Stimulated activated CD4-positive, alpha-beta T cell treated with anti-CD3 and anti-CD28 coated beads, Interleukin-12 subunit alpha, Interleukin-12 subunit beta, amount 100 ng/mL, for 48 hours (primary cell): ENCODE measurements at regions not wholly inside any gene's neighbourhood (a gene's known extent, or its start where the extent isn't known, plus 50 kb on each side); places are given as distances from the start of the nearest gene placed in this dataset.
A peak's percentile ranks its signal among the peaks of the same experiment; 100 is the strongest.
"Not testable (repeated sequence)": the region's sequence is repeated elsewhere in the genome, so short reads cannot be mapped to it uniquely, and the experiment has no call there.

Experiments
- DNase-seq, 3 donors: peaks; one replicate each; pipeline ENCODE4 v3.0.0-alpha.2; 2020; ENCODE audit warnings: low read depth in 2 of 3, low spot score in 1 of 3

DNA sequence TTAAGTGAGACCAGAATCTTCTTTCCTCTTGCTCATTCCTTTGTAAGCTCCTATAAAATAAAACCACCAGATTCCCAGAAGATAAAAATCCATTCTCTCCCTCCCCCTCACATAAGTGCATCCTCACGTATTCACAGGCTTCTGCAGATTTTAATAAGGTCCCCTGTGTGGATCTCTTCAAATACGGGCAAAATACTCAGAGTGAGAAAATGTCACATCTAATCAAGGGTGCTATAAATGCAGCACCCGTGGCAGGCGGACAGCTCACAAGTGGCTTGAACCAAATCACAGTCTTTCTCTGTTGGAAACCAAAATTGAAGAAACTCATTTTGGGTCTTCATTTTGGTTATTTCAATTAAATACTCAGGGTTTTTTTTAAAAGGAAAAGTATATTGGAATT, 212.9 kb upstream of the CMC1 start:
- no peak for DNase-seq

GRCh38 chr3:28033059-28033784, 208.2 kb upstream of the CMC1 start:
- no peak for DNase-seq

DNA sequence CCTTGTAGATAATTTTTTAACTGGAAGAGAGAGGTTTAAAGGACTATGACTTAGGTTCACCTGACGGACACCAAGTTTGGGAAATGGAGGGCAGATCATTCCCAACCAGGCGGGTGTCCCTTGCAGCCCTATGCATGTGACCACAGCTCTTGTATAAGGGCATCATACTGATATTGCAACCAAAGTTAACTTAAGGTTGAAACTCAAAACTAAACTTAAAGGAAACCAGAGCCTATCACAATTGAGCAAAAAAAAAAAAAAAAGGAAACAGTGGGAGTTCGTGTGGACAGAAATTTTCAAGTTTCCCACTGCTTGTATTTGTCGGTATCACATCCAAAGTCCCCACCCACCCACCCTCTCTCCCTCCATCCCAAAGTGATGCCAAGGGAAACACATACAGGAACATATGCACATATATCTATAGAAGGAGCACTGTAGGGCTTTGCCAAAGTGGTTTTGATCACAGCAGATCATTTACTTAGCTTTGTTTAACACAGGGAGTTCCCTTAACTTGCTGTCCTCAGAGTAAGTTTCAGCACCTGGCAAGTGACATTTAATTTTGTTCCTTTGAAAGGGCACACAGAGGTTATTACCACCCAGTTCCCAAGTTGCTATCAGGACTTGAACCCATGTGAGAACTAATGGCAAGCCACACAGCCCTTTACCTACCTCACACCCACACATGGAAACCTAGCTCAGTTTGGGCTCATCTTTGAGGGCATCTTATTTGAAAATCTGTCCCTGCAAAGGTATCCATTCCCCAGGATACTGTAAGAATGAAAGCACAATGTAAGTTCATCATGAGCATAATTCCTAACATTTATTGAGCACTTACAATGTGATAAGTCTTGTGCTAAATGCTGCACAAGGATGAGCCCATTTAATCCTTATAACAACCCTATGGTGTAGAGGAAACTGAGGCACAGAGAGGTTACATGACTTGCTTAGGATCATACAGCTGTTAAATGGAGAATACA, 204.5 kb upstream of the CMC1 start:
- no peak for DNase-seq

- DNase-seq = no peak
Observed at GRCh38 chr3:28039234-28039633, 202.2 kb upstream of the CMC1 start.

DNA sequence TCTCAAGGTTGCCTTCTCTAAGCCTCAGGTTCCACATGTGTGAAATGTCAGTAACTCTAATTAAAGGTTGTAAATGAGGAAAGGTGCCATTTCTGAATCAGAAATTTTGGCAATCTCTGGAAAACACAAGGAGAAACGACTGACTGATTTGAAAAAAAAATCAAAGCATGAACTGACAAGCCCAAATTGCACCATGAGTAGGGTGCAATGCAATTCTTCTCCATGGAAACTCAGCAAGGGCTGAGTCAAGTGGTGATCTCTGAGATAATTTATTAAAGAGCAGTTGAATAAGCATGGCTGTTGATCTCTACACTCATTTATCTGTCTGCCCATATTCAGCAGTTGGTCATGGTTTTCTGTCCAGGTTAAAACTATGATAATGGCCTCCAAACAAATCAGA, 201.6 kb upstream of the CMC1 start:
- no peak for DNase-seq

GRCh38 chr3:28042095-28042635, 199.3 kb upstream of the CMC1 start:
- DNase-seq = no peak

DNA sequence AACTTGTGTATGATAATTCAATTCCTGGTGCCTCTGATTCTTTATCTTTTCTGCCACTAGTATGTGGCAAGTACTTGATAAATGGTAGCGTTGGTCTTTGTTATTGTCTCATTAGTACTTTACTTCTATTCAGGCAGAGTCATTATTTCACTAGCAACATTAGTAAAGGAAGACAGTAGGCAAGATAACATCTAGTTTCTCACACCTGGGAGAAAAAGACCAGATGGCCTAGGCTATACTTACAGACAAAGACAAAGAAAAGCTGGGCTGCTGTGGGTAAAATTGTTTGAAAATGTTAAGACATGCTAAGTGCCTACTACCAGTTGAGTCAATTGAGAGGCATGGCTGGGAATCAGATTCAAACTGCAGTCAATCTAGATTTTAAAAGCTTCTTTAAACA, 198.7 kb upstream of the CMC1 start:
- no peak for DNase-seq

DNA sequence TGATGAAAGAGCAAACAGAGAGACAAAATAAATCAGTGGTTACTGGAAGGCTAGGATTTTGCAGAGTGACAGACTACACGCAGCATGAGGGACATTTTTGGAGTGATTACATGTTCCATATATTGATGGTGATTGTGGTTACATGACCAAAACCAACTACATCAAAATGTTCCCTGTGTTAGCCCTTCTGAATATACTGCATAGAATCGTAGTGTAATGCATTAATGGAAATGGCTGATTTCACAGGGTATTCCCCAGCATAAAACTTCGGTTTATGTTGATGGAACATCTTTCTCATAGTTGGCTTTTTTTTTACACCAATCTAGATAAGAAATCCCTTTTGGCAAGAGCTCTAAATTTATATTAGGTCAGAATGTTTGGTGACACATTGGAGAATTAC, 191.3 kb upstream of the CMC1 start:
- no peak for DNase-seq

GRCh38 chr3:28050885-28051284, 190.5 kb upstream of the CMC1 start:
- DNase-seq = peak; percentile 12 to 47 (median 14)

GRCh38 chr3:28053759-28054158, 187.7 kb upstream of the CMC1 start:
- peak in 2 of 3 donors; percentile 9 to 17 for DNase-seq

DNA sequence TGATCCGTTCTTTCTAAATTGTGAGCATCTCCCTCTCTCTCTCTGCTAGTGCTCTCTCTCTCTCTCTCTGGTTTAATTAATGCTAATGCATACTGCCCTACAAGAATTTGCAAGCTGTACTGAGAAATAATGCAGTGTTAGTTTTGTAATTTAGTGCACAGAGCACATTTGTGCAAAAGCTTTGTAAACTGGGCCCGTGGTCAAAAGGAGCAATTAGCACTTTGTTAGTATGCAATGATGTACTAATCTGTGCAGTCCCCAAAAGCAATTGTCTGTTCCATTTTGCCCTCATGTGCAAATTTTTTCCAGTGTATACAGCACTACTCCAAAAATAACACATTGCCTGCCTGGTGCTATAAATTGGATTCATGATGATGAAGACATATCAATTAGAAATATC, 184.6 kb upstream of the CMC1 start:
- DNase-seq = no peak

DNA sequence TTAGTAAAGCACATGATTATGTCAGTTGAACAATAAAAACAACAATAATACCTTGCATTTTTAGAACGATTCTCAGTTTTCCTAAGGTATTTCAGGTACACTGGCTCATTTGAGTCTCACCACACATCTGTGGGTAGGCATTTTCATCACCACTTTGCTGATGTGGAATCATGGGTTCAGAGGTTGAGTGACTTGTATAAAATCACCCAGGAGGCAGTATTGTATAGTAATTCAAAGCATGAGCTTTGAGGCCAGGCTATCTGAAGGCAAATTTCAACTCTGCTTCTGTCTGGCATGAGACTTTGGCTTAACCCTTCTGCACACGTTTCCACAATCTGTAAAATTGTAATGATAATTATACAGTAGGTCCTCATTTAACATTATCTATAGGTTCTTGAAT, 183.9 kb upstream of the CMC1 start:
- DNase-seq = no peak

DNA sequence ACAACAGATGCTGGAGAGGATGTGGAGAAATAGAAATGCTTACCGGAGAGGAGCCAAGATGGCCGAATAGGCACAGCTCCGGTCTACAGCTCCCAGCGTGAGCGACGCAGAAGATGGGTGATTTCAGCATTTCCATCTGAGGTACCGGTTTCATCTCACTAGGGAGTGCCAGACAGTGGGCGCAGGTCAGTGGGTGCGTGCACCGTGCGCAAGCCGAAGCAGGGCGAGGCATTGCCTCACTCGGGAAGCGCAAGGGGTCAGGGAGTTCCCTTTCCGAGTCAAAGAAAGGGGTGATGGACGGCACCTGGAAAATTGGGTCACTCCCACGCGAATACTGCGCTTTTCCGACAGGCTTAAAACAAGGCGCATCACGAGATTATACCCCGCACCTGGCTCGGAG, 182.2 kb upstream of the CMC1 start:
- DNase-seq = not testable (repeated sequence)

DNA sequence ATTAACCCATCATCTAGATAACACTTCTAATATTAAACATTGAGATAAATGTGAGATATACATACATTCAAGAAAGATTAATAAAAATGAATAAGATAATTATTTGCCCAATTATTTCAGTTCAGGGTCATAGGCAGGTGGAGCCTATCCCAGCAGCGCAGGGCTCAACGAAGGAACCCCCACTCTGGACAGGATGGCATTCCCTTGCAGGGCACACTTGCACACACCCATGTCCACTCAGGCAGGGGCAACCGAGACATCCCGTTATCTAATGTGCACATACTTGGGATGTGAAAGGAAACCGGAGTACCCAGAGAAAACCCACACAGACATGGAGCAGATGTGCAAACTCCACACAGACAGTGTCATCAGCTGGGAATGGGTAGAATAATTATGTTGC, 175.4 kb upstream of the CMC1 start:
- DNase-seq = no peak

- DNase-seq = no peak
Observed at GRCh38 chr3:28067014-28067413, 174.4 kb upstream of the CMC1 start.

DNA sequence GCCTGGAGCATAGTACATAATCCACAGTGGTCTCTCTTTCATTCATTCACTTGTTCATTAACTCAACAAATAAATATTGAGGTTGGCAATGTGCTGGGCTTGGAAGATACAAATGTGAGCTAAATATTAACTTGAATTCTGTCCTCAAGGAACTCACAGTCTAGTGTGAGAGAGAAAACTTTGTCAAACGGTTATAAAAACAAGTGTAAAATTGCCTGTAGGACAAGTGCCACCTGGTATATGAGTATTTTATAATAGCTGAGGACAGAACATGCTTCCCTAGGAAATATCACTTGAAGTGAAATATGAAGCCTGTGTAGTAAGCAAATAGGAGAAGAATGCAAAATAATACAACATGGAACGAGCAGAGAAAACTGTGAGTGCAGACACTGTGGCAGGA, 173.1 kb upstream of the CMC1 start:
- no peak for DNase-seq

- DNase-seq = no peak
Observed at GRCh38 chr3:28069438-28069837, 172.0 kb upstream of the CMC1 start.

GRCh38 chr3:28076246-28076645, 165.2 kb upstream of the CMC1 start:
- DNase-seq = no peak

DNA sequence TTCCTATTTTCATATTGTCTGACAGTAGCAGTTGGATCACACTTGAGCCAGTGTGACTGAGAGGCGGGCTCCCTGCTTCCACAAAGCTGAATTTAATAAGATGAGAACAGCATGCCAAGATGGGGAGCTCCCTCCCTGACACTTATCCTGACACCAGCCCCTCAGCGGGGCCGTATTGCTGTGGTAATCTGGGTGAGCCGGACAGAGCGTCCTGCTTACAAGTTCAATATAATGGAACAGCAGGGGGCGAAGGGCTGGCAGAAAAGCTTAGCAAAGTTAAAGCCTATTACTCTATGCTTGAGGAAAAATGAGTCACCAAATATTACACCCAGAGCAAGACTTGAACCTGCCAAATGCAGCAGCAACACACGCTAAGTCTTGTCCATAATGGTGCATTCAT, 163.8 kb upstream of the CMC1 start:
- no peak for DNase-seq

- DNase-seq = no peak
Observed at GRCh38 chr3:28078536-28078935, 162.9 kb upstream of the CMC1 start.

DNA sequence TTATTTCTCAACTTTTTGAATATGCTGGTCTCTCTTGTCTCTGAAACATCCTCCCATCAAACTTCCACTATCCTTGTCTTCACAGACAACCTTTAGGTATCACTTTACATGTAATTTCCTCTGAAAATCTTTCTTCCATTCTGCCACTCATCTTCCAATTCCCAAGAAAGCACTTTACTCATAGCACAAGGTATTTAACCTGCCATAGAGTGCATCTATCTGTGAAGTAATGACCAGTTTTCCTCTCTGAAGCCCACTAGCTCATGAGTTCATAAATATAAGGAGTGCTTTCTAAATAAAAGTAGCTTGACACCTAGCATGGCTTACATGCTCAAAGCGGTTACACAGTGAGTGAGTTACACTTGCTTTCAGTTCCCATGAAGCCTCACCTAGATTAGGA, 160.7 kb upstream of the CMC1 start:
- no peak for DNase-seq

GRCh38 chr3:28081533-28081947, 159.9 kb upstream of the CMC1 start:
- DNase-seq = no peak
